Uterus (tissue), 3 donors: ENCODE measurements at regions not wholly inside any gene's neighbourhood (a gene's known extent, or its start where the extent isn't known, plus 50 kb on each side); places are given as distances from the start of the nearest gene placed in this dataset.

Experiments used
- DNase-seq, 2 donors: peaks; one replicate each; pipeline ENCODE4 v3.0.0-alpha.2; 2019 to 2020
- H3K27ac ChIP-seq, 2 donors: fragments of 200-600 bp; sonication (generic); 1 replicate in 1 of 2; 2 replicates in 1 of 2; pipeline ENCODE4 v1.5.1; 2016 to 2018
- H3K27me3 ChIP-seq, 2 donors: fragments of 200-600 bp; sonication (generic); one replicate each; pipeline ENCODE4 v1.5.1; 2018 to 2019; ENCODE audit warnings: control low read depth in 1 of 2
- H3K36me3 ChIP-seq, 2 donors: fragments of 200-600 bp; sonication (generic); one replicate each; pipeline ENCODE4 v1.5.1; 2019; ENCODE audit warnings: control low read depth in 1 of 2
- H3K4me1 ChIP-seq, 2 donors: fragments of 200-600 bp; sonication (generic); one replicate each; pipeline ENCODE4 v1.5.1; 2018 to 2019; ENCODE audit warnings: control low read depth in 1 of 2
- H3K4me3 ChIP-seq, 2 donors: fragments of 200-600 bp; sonication (generic); 1 replicate in 1 of 2; 2 replicates in 1 of 2; pipeline ENCODE4 v1.5.1; 2018 to 2019; ENCODE audit warnings: mild to moderate bottlenecking in 1 of 2
- H3K9me3 ChIP-seq, 2 donors: fragments of 200-600 bp; sonication (generic); one replicate each; pipeline ENCODE4 v1.5.1; 2019; ENCODE audit warnings: control low read depth in 1 of 2
- CTCF ChIP-seq, 4 experiments: fragments of 200-600 bp in 2 of 4; fragments of 450-650 bp in 2 of 4; sonication (generic) in 2 of 4; IDR thresholded peaks; one replicate each; pipeline ENCODE4 v1.5.1; 2016 to 2019; ENCODE audit warnings: antibody characterized with exemption in 4 of 4, mild to moderate bottlenecking in 2 of 4, moderate library complexity in 1 of 4
- POLR2A ChIP-seq, 2 donors: fragments of 450-650 bp; IDR thresholded peaks; one replicate each; pipeline ENCODE4 v1.6.1; 2016; ENCODE audit warnings: antibody characterized with exemption in 2 of 2, mild to moderate bottlenecking in 1 of 2, moderate library complexity in 1 of 2
- intact Hi-C: fragments of 100-400 bp; cut with DNase I; formaldehyde crosslinking; loops from one replicate; pipeline ENCODE4 v1.15.1; 2023; ENCODE audit warnings: low total_unique reads
- donor health status: DM: yes; HTN: yes; CAD: no.

GRCh38 chr5:167934551-167934971, 356.9 kb upstream of the WWC1 start:
- Histone ChIP-seq H3K27me3 (no peaks in the 10 kb centered on the region), H3K27ac (no peak overlapping the region)
- TF ChIP-seq POLR2A (IDR thresholded peaks at IDR 0.05): no peak
- no peak for TF ChIP-seq CTCF (IDR thresholded peaks at IDR 0.05)

GRCh38 chr5:167936022-167936421, 355.4 kb upstream of the WWC1 start:
- intact Hi-C loops: no loop called here
- H3K9me3 ChIP-seq: no peaks in the 10 kb centered on the region
- no peak overlapping the region for H3K4me3 ChIP-seq
- H3K36me3 ChIP-seq: no peaks in the 10 kb centered on the region
- no peak overlapping the region for H3K27ac ChIP-seq
- DNase-seq: no peak
- H3K27me3 ChIP-seq: no peaks in the 10 kb centered on the region
- TF ChIP-seq CTCF (IDR thresholded peaks at IDR 0.05) (no peak), POLR2A (IDR thresholded peaks at IDR 0.05) (no peak)
- H3K4me1 ChIP-seq: no peaks in the 10 kb centered on the region

More at GRCh38 chr5:167934551-167934971, 356.9 kb upstream of the WWC1 start:
- Histone ChIP-seq H3K9me3 (no peaks in the 10 kb centered on the region), H3K4me3 (no peak overlapping the region), H3K36me3 (no peaks in the 10 kb centered on the region), H3K4me1 (no peaks in the 10 kb centered on the region)
- DNase-seq: no peak
- intact Hi-C loops: no loop called here

GRCh38 chr5:167936944-167937634, 354.4 kb upstream of the WWC1 start:
- no peaks in the 10 kb centered on the region for H3K27me3 ChIP-seq
- no peaks in the 10 kb centered on the region for H3K36me3 ChIP-seq
- intact Hi-C loops: no loop called here
- H3K4me3 ChIP-seq: no peak overlapping the region
- no peaks in the 10 kb centered on the region for H3K4me1 ChIP-seq
- H3K27ac ChIP-seq: no peak overlapping the region
- no peak for TF ChIP-seq POLR2A (IDR thresholded peaks at IDR 0.05)
- no peak for TF ChIP-seq CTCF (IDR thresholded peaks at IDR 0.05)
- no peaks in the 10 kb centered on the region for H3K9me3 ChIP-seq
- DNase-seq: no peak

GRCh38 chr5:167937635-167937998, 353.8 kb upstream of the WWC1 start:
- no peaks in the 10 kb centered on the region for H3K27me3 ChIP-seq
- TF ChIP-seq CTCF (IDR thresholded peaks at IDR 0.05) (no peak), POLR2A (IDR thresholded peaks at IDR 0.05) (no peak)
- DNase-seq: no peak
- no peak overlapping the region for H3K27ac ChIP-seq
- H3K36me3 ChIP-seq: no peaks in the 10 kb centered on the region
- intact Hi-C loops: no loop called here
- no peak overlapping the region for H3K4me3 ChIP-seq
- no peaks in the 10 kb centered on the region for H3K9me3 ChIP-seq
- H3K4me1 ChIP-seq: no peaks in the 10 kb centered on the region

- no peaks in the 10 kb centered on the region for H3K36me3 ChIP-seq
- no peaks in the 10 kb centered on the region for H3K4me1 ChIP-seq
- no peaks in the 10 kb centered on the region for H3K9me3 ChIP-seq
- intact Hi-C loops: no loop called here
- TF ChIP-seq CTCF (IDR thresholded peaks at IDR 0.05) (no peak), POLR2A (IDR thresholded peaks at IDR 0.05) (no peak)
- H3K27ac ChIP-seq: no peak overlapping the region
- no peaks in the 10 kb centered on the region for H3K27me3 ChIP-seq
- no peak for DNase-seq
- H3K4me3 ChIP-seq: no peak overlapping the region
These were observed 351.8 kb upstream of the WWC1 start for GRCh38 chr5:167939686-167940085.
